C4-2B (cell line): ENCODE measurements at regions not wholly inside any gene's neighbourhood (a gene's known extent, or its start where the extent isn't known, plus 50 kb on each side); places are given as distances from the start of the nearest gene placed in this dataset.

ENCODE experiments used
- CTCF ChIP-seq: fragments of 450-650 bp; conservative IDR thresholded peaks from 2 replicates; pipeline ENCODE4 v1.5.1; 2017; ENCODE audit warnings: mild to moderate bottlenecking
- ZFX ChIP-seq: fragments of 450-650 bp; IDR thresholded peaks from 2 replicates; pipeline ENCODE4 v1.6.1; 2017

- TF ChIP-seq CTCF (no peak), ZFX (no peak)
These were observed 355.1 kb downstream of the TLL1 start for GRCh38 chr4:166228112-166228511.
